Suprapubic skin (tissue), 4 donors: ENCODE measurements at regions not wholly inside any gene's neighbourhood (a gene's known extent, or its start where the extent isn't known, plus 50 kb on each side); places are given as distances from the start of the nearest gene placed in this dataset.

Source experiments
- DNase-seq, 2 donors: peaks; one replicate each; pipeline ENCODE4 v3.0.0-alpha.2; 2019; ENCODE audit warnings: low spot score in 2 of 2
- H3K27ac ChIP-seq: fragments of 200-600 bp; sonication (generic); one replicate; pipeline ENCODE4 v1.5.1; 2019
- H3K27me3 ChIP-seq: fragments of 200-600 bp; sonication (generic); one replicate; pipeline ENCODE4 v1.5.1; 2019
- H3K36me3 ChIP-seq: fragments of 200-600 bp; sonication (generic); one replicate; pipeline ENCODE4 v1.5.1; 2019
- H3K4me1 ChIP-seq: fragments of 200-600 bp; sonication (generic); one replicate; pipeline ENCODE4 v1.5.1; 2019
- H3K4me3 ChIP-seq: fragments of 200-600 bp; sonication (generic); one replicate; pipeline ENCODE4 v1.5.1; 2019; ENCODE audit warnings: mild to moderate bottlenecking
- H3K9me3 ChIP-seq: fragments of 200-600 bp; sonication (generic); one replicate; pipeline ENCODE4 v1.5.1; 2019
- EP300 ChIP-seq: sonication (generic); formaldehyde crosslinking; IDR thresholded peaks from one replicate; pipeline ENCODE4 v1.6.1; 2017; ENCODE audit warnings: antibody characterized with exemption
- POLR2A ChIP-seq, 2 donors: fragments of 450-650 bp; IDR thresholded peaks; one replicate each; pipeline ENCODE4 v1.6.1; 2017; ENCODE audit warnings: antibody characterized with exemption in 2 of 2, mild to moderate bottlenecking in 2 of 2, moderate library complexity in 2 of 2
- POLR2AphosphoS5 ChIP-seq, 3 donors: sonication (generic); formaldehyde crosslinking; IDR thresholded peaks; one replicate each; pipeline ENCODE4 v1.6.1; 2017; ENCODE audit warnings: antibody characterized with exemption in 3 of 3
- WGBS: methylation state at CpG from one replicate; pipeline ENCODE4 v1.1.5; 2018; 5-methylcytosine and 5-hydroxymethylcytosine counted together
- TF ChIP-seq, protein P1 (sequence below), 2 donors: fragments of 200-600 bp in 1 of 2; fragments of 450-650 bp in 1 of 2; sonication (generic) in 1 of 2; IDR thresholded peaks; one replicate each; pipeline ENCODE4 v1.5.1; 2016 to 2019; ENCODE audit warnings: antibody characterized with exemption in 2 of 2, mild to moderate bottlenecking in 1 of 2, moderate library complexity in 1 of 2

DNA sequence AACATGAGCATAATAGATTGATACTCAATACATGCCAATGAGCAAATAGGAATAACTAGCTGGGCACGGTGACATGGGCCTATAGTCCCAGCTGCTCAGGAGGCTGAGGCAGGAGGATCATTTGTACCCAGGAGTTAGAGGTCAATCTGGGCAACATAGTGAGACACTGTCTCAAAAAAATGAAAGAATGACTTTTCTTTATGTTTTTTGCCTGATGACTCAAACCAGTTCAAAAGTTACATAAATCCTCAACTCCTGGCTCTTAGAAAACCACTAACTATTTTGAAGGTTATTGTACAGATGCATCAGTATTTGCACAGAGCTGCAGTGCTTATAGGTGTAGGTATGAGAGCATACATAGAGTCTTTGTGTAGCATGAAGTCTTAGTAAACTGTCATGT lies 219.2 kb upstream of the RGS6 start:
- peaks cover 12% of the 10 kb centered on the region for H3K36me3 ChIP-seq
- WGBS, result 100% methylated on average over 1 of the region's 1 CpG

DNA sequence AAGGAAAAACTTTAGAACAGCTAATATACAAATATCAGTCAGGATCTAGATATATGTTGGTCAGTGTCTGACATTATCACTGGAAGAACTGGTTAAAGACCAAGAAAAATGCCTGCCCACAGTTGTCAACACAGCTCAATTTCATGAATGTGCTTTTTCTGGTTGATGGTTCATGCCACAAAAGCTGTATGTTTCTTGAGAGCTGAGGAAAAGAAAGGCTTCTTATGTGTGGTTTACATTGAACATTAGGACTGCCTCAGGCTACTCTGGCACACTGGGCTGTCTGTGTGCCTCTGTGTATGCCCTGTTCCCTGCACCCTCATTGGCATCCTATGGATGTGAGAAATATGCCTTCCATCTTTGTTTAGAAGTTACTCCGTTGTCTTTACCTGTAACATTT lies 218.8 kb upstream of the RGS6 start:
- H3K4me3 ChIP-seq, result no peak overlapping the region
- H3K36me3 ChIP-seq, result peaks cover 12% of the 10 kb centered on the region
- TF ChIP-seq POLR2A (IDR thresholded peaks at IDR 0.05) (no peak), POLR2AphosphoS5 (IDR thresholded peaks at IDR 0.05) (no peak), EP300 (no peak)
- TF ChIP-seq, protein P1, sequence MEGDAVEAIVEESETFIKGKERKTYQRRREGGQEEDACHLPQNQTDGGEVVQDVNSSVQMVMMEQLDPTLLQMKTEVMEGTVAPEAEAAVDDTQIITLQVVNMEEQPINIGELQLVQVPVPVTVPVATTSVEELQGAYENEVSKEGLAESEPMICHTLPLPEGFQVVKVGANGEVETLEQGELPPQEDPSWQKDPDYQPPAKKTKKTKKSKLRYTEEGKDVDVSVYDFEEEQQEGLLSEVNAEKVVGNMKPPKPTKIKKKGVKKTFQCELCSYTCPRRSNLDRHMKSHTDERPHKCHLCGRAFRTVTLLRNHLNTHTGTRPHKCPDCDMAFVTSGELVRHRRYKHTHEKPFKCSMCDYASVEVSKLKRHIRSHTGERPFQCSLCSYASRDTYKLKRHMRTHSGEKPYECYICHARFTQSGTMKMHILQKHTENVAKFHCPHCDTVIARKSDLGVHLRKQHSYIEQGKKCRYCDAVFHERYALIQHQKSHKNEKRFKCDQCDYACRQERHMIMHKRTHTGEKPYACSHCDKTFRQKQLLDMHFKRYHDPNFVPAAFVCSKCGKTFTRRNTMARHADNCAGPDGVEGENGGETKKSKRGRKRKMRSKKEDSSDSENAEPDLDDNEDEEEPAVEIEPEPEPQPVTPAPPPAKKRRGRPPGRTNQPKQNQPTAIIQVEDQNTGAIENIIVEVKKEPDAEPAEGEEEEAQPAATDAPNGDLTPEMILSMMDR (IDR thresholded peaks at IDR 0.05), result no peak
- H3K9me3 ChIP-seq, result no peaks in the 10 kb centered on the region
- WGBS, result 74% methylated on average over 1 of the region's 1 CpG
- peaks cover 7% of the 10 kb centered on the region for H3K4me1 ChIP-seq
- no peak overlapping the region for H3K27ac ChIP-seq
- H3K27me3 ChIP-seq, result no peaks in the 10 kb centered on the region
- DNase-seq, result no peak

More for the DNA sequence above, 219.2 kb upstream of the RGS6 start:
- no peak overlapping the region for H3K4me3 ChIP-seq
- H3K9me3 ChIP-seq, result no peaks in the 10 kb centered on the region
- peaks cover 7% of the 10 kb centered on the region for H3K4me1 ChIP-seq
- no peak overlapping the region for H3K27ac ChIP-seq
- TF ChIP-seq POLR2A (IDR thresholded peaks at IDR 0.05) (no peak), EP300 (no peak), POLR2AphosphoS5 (IDR thresholded peaks at IDR 0.05) (no peak)
- TF ChIP-seq, protein P1 (IDR thresholded peaks at IDR 0.05), result no peak
- no peaks in the 10 kb centered on the region for H3K27me3 ChIP-seq
- DNase-seq, result no peak

DNA sequence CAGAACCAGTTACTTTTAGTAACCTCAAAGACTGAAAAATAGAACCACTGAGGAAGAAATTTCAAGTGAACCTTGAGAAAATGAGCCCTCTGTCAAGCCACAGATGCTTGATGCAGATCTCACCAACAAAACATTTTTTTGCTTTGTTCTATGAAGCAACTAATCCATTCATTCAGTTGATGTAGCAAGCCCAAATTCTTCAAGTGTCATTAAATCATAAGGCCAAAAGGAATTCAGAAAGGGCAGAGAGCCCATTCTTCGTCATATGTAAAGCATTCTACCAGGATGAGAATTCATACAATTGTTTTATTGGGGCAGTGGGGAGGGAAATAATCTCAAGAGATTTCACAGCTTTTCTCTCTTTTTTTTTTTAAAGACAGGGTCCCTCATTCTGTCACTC lies 218.0 kb upstream of the RGS6 start:
- Histone ChIP-seq H3K27ac (no peak overlapping the region), H3K27me3 (no peaks in the 10 kb centered on the region), H3K9me3 (no peaks in the 10 kb centered on the region), H3K4me1 (peaks cover 7% of the 10 kb centered on the region), H3K36me3 (peaks cover 8% of the 10 kb centered on the region), H3K4me3 (no peak overlapping the region)
- WGBS, result 68% methylated on average over 1 of the region's 1 CpG
- no peak for TF ChIP-seq POLR2A (IDR thresholded peaks at IDR 0.05)
- no peak for TF ChIP-seq POLR2AphosphoS5 (IDR thresholded peaks at IDR 0.05)
- no peak for TF ChIP-seq EP300
- TF ChIP-seq, protein P1 (IDR thresholded peaks at IDR 0.05), result no peak
- DNase-seq, result no peak

DNA sequence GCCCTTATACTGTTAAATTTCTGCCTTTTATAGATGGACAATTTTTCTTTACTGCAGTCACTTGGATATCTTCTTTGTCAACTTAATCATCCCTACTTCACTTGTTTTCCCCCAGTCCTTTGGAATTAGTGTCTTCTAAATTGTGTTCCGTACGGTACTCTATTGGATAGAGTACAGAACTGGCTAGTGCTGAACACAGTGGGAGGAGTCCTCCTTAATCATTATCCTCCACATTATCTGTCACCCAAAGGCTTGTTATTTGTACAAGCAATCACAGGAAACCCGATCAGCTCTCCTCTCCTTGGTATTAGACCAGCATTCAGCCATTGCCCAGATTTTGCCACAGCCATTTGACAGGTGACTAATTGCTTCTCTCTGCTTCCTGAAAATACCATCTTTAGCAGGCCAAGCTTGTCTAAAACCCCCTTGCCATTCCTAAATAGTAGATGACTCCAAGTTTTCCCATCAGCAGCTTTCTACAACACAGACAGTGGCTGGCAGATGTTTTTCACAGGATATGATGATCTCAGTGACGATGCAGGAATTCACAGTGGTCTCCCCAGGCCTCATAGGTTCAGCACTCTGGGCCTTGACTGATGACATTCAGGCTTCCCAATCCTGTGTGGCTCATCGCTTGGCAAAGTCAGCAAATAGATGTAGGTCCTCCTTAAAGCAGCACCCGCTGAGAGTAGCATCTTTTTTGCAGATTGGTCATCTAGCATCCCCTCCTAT lies 216.0 kb upstream of the RGS6 start:
- DNase-seq, result no peak
- Histone ChIP-seq H3K9me3 (no peaks in the 10 kb centered on the region), H3K4me1 (peaks cover 7% of the 10 kb centered on the region), H3K4me3 (no peak overlapping the region), H3K27me3 (no peaks in the 10 kb centered on the region), H3K27ac (no peak overlapping the region), H3K36me3 (peaks cover 6% of the 10 kb centered on the region)
- TF ChIP-seq POLR2AphosphoS5 (IDR thresholded peaks at IDR 0.05) (no peak), EP300 (no peak), POLR2A (IDR thresholded peaks at IDR 0.05) (no peak)
- TF ChIP-seq, protein P1 (IDR thresholded peaks at IDR 0.05), result no peak
- WGBS, result 87% methylated on average over 6 of the region's 6 CpGs

DNA sequence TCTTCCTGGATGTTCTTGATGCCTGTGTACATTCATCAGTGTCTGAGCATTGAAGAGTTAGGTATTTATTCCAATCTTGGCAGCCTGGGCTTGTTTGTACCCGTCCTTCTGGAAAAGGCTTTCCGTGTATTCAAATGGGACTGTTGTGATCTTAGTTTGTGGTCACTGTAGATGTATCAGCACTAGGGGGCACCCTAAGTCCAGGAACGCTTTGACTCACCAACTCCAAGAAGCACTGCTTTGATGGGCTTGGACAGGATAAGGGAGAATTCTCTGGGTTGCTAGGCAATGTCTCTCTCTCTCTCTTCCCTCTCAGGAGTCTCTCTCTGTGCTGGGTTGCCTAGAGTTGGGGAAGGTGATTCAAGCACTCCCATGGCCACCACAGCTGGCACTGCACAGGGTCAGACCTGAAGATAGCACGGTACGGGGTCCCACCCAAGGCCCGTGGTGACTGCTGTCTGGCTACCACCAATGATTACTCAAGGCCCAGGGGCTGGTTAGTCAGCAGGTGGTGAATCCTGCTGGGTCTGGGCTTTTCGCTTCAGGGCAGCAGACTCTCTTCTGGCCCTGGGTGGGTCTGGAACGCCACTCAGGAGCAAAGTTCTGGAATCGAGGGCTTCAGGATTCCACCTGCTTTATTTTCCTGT lies 211.1 kb upstream of the RGS6 start:
- H3K4me3 ChIP-seq, result no peak overlapping the region
- no peaks in the 10 kb centered on the region for H3K27me3 ChIP-seq
- WGBS, result 88% methylated on average over 9 of the region's 9 CpGs
- TF ChIP-seq POLR2A (IDR thresholded peaks at IDR 0.05) (no peak), EP300 (no peak), POLR2AphosphoS5 (IDR thresholded peaks at IDR 0.05) (no peak)
- TF ChIP-seq, protein P1 (IDR thresholded peaks at IDR 0.05), result no peak
- no peak overlapping the region for H3K27ac ChIP-seq
- no peak for DNase-seq
- H3K36me3 ChIP-seq, result peaks cover 19% of the 10 kb centered on the region
- peaks cover 9% of the 10 kb centered on the region for H3K4me1 ChIP-seq
- no peaks in the 10 kb centered on the region for H3K9me3 ChIP-seq
